ENCODE measurements at regions not wholly inside any gene's neighbourhood (a gene's known extent, or its start where the extent isn't known, plus 50 kb on each side); places are given as distances from the start of the nearest gene placed in this dataset.

- TF ChIP-seq HMBOX1 (IDR thresholded peaks at IDR 0.05), result no peak
- TF ChIP-seq HMGXB4 (CRISPR knock-in tag; IDR thresholded peaks at IDR 0.05), result no peak
- TF ChIP-seq, protein P1, sequence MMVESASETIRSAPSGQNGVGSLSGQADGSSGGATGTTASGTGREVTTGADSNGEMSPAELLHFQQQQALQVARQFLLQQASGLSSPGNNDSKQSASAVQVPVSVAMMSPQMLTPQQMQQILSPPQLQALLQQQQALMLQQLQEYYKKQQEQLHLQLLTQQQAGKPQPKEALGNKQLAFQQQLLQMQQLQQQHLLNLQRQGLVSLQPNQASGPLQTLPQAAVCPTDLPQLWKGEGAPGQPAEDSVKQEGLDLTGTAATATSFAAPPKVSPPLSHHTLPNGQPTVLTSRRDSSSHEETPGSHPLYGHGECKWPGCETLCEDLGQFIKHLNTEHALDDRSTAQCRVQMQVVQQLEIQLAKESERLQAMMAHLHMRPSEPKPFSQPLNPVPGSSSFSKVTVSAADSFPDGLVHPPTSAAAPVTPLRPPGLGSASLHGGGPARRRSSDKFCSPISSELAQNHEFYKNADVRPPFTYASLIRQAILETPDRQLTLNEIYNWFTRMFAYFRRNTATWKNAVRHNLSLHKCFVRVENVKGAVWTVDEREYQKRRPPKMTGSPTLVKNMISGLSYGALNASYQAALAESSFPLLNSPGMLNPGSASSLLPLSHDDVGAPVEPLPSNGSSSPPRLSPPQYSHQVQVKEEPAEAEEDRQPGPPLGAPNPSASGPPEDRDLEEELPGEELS (CRISPR knock-in tag; IDR thresholded peaks at IDR 0.05; ENCODE audit: borderline replicate concordance), result no peak
- TF ChIP-seq, protein P2, sequence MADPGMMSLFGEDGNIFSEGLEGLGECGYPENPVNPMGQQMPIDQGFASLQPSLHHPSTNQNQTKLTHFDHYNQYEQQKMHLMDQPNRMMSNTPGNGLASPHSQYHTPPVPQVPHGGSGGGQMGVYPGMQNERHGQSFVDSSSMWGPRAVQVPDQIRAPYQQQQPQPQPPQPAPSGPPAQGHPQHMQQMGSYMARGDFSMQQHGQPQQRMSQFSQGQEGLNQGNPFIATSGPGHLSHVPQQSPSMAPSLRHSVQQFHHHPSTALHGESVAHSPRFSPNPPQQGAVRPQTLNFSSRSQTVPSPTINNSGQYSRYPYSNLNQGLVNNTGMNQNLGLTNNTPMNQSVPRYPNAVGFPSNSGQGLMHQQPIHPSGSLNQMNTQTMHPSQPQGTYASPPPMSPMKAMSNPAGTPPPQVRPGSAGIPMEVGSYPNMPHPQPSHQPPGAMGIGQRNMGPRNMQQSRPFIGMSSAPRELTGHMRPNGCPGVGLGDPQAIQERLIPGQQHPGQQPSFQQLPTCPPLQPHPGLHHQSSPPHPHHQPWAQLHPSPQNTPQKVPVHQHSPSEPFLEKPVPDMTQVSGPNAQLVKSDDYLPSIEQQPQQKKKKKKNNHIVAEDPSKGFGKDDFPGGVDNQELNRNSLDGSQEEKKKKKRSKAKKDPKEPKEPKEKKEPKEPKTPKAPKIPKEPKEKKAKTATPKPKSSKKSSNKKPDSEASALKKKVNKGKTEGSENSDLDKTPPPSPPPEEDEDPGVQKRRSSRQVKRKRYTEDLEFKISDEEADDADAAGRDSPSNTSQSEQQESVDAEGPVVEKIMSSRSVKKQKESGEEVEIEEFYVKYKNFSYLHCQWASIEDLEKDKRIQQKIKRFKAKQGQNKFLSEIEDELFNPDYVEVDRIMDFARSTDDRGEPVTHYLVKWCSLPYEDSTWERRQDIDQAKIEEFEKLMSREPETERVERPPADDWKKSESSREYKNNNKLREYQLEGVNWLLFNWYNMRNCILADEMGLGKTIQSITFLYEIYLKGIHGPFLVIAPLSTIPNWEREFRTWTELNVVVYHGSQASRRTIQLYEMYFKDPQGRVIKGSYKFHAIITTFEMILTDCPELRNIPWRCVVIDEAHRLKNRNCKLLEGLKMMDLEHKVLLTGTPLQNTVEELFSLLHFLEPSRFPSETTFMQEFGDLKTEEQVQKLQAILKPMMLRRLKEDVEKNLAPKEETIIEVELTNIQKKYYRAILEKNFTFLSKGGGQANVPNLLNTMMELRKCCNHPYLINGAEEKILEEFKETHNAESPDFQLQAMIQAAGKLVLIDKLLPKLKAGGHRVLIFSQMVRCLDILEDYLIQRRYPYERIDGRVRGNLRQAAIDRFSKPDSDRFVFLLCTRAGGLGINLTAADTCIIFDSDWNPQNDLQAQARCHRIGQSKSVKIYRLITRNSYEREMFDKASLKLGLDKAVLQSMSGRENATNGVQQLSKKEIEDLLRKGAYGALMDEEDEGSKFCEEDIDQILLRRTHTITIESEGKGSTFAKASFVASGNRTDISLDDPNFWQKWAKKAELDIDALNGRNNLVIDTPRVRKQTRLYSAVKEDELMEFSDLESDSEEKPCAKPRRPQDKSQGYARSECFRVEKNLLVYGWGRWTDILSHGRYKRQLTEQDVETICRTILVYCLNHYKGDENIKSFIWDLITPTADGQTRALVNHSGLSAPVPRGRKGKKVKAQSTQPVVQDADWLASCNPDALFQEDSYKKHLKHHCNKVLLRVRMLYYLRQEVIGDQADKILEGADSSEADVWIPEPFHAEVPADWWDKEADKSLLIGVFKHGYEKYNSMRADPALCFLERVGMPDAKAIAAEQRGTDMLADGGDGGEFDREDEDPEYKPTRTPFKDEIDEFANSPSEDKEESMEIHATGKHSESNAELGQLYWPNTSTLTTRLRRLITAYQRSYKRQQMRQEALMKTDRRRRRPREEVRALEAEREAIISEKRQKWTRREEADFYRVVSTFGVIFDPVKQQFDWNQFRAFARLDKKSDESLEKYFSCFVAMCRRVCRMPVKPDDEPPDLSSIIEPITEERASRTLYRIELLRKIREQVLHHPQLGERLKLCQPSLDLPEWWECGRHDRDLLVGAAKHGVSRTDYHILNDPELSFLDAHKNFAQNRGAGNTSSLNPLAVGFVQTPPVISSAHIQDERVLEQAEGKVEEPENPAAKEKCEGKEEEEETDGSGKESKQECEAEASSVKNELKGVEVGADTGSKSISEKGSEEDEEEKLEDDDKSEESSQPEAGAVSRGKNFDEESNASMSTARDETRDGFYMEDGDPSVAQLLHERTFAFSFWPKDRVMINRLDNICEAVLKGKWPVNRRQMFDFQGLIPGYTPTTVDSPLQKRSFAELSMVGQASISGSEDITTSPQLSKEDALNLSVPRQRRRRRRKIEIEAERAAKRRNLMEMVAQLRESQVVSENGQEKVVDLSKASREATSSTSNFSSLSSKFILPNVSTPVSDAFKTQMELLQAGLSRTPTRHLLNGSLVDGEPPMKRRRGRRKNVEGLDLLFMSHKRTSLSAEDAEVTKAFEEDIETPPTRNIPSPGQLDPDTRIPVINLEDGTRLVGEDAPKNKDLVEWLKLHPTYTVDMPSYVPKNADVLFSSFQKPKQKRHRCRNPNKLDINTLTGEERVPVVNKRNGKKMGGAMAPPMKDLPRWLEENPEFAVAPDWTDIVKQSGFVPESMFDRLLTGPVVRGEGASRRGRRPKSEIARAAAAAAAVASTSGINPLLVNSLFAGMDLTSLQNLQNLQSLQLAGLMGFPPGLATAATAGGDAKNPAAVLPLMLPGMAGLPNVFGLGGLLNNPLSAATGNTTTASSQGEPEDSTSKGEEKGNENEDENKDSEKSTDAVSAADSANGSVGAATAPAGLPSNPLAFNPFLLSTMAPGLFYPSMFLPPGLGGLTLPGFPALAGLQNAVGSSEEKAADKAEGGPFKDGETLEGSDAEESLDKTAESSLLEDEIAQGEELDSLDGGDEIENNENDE (IDR thresholded peaks at IDR 0.05; ENCODE audit: low read depth, low read length), result no peak
- TF ChIP-seq ZNF239 (CRISPR knock-in tag; IDR thresholded peaks at IDR 0.05), result no peak
- TF ChIP-seq NCOA2 (IDR thresholded peaks at IDR 0.05; ENCODE audit: partially characterized antibody in 2 of 2), result no peak
- no peak for TF ChIP-seq RBM25 (IDR thresholded peaks at IDR 0.05; ENCODE audit: low read depth, low read length, severe bottlenecking)
- no peak for TF ChIP-seq ZNF384 (IDR thresholded peaks at IDR 0.05; ENCODE audit: low read depth, low read length)
- no peak for TF ChIP-seq DACH1 (IDR thresholded peaks at IDR 0.05; ENCODE audit: partially characterized antibody)
These were observed 335.6 kb downstream of the ZNF608 start (continued) for GRCh38 chr5:124410539-124411488.

Measured in K562 (cell line).